ENCODE measurements at regions not wholly inside any gene's neighbourhood (a gene's known extent, or its start where the extent isn't known, plus 50 kb on each side); places are given as distances from the start of the nearest gene placed in this dataset.
"Not testable (repeated sequence)": the region's sequence is repeated elsewhere in the genome, so short reads cannot be mapped to it uniquely, and the experiment has no call there.

DNA sequence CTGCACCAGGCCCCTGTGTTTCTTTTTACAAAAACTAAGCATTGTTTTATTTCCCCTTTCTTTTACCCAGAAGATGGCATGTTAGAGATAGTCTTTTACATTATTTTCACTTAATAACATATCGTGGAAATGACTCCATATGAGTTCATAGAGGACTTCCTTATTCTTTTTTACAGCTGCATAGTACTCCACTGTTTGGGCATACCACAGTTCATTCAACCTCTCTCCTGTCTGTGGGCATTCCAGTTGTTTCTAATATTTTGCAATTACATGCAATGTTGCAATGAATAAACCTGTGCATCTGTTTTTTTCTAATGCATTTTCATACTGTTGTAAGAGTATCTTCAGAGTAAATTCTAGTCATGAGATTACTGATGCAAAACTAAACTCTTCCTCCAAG is 173.2 kb upstream of the ZNF469 start:
- DNase-seq (ENCODE audit: low spot score); ATAC-seq; intact Hi-C loops (cut with DNase I): not testable (repeated sequence)

DNA sequence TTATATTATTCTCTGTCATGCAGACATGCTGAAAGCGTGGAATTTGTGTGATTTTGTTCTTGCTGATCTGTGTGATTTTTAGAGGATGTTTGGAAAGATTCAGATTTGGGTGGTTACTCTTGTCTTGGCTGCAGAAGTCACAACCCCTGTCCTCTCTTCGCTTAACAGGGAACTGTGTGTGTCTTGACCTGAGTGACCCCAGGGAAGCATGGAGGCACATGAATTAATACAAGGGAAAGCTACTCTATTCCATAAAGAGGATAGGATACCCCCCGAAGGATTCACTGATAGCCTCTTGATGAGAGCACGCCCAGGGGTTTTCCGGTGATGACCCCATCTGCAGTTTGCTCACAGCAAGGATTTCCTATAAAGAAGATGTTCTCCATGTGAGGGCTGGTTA is 168.8 kb upstream of the ZNF469 start:
- ATAC-seq; intact Hi-C loops (cut with DNase I); DNase-seq (ENCODE audit: low spot score): not testable (repeated sequence)

GRCh38 chr16:88221001-88221761 is 161.6 kb upstream of the ZNF469 start:
- ATAC-seq = peak; percentile 45
- DNase-seq (ENCODE audit: low spot score); intact Hi-C loops (cut with DNase I): not testable (repeated sequence)

- DNase-seq (ENCODE audit: low spot score); ATAC-seq; intact Hi-C loops (cut with DNase I): not testable (repeated sequence)
Observed at GRCh38 chr16:88223696-88224095, 159.1 kb upstream of the ZNF469 start.

DNA sequence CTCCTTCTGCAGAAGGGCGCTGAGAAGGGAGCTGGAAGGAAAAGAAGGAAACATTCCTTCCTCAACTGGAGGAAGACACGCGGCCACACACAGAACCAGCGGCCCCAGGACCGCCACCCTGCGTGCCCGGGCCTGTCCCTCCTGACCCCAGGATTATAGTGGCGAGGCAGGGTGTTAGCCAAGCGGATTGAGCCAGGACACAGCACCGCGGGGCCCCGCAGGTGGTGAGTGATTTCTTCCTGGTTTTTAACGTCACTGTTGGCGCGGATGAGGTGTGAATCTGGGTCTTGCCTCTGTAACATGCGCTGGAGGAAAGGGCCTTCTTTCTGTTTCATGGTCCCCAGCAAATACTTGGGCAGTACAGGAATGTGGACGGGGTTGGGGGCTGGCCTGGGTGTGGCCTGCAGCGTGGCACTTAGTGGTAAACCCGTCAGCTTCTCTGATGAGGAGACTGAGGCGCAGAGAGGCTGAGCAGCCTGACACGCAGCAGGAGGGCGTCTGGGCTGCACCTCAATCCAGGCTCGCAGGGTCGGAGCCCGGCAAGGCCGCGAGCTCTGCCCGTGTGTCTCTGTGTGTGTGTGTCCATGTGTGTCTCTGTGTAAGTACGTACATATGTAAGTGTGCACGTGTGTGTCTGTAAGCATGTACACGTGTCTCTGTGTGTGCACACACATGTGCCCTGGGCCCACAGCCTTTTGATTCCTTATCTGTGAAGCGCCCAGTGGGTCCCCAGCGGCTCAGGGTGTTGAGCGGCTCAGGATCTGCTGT is 158.4 kb upstream of the ZNF469 start:
- DNase-seq (ENCODE audit: low spot score); intact Hi-C loops (cut with DNase I); ATAC-seq: not testable (repeated sequence)

GRCh38 chr16:88225640-88226230 is 157.0 kb upstream of the ZNF469 start:
- intact Hi-C loops (cut with DNase I); ATAC-seq: not testable (repeated sequence)

DNA sequence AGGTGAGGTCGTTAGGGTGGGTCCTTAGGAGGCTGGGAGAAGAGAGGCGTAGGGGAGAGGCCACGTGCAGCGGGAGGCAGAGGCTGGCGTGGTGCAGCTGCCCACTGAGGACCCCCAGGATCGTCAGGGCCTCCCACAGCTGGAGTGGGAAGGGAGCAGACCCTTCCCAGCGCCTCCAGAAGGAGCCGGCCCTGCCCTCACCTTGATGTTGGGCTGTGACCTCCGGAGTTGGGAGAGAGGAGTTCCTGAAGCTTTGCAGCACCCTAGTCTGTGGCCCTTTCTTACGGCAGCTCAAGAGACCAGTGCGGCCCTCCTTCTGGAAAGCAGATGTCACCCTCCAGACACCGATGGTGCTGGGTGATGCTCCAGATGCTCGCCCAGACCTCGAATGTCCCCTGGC is 156.5 kb upstream of the ZNF469 start:
- ATAC-seq; intact Hi-C loops (cut with DNase I); DNase-seq (ENCODE audit: low spot score): not testable (repeated sequence)

More at GRCh38 chr16:88225640-88226230, 157.0 kb upstream of the ZNF469 start:
- DNase-seq (ENCODE audit: low spot score) = not testable (repeated sequence)

DNA sequence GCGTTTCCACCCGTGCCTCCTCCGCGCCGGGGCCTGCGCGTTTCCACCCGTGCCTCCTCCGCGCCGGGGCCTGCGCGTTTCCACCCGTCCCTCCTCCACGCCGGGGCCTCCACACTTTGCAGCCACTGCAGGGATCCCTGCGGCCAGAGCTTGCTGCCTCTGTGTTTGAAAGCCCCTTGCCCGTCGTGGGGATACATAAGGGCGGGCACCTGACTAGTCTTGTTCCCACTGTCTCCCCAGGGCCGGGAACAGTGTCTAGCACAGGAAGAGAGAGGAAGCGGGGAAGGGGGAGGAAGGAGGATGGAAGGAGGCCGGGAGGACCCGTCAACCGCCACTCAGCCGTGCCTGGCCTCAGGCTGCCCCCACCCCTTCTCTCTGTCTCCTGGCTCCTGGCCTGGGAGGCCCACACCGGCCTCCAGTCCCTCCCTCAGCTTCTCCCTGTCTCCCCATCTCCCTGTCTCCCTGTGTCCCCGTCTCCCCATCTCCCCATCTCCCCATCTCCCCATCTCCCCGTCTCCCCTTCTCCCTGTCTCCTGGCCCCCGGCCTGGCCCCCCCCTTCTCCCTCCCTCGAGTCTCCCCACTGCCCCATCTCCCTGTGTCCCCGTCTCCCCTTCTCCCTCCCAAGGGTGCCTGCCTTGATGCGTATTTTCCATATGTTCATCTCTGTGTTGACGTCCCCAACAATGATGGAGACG is 155.6 kb upstream of the ZNF469 start:
- intact Hi-C loops (cut with DNase I) = not testable (repeated sequence)

GRCh38 chr16:88227722-88228482 is 154.9 kb upstream of the ZNF469 start:
- ATAC-seq; DNase-seq (ENCODE audit: low spot score); intact Hi-C loops (cut with DNase I): not testable (repeated sequence)

More for the DNA sequence above, 155.6 kb upstream of the ZNF469 start:
- not testable (repeated sequence) for ATAC-seq; DNase-seq (ENCODE audit: low spot score)

GRCh38 chr16:88228751-88229150 is 154.0 kb upstream of the ZNF469 start:
- DNase-seq (ENCODE audit: low spot score); intact Hi-C loops (cut with DNase I); ATAC-seq: not testable (repeated sequence)

DNA sequence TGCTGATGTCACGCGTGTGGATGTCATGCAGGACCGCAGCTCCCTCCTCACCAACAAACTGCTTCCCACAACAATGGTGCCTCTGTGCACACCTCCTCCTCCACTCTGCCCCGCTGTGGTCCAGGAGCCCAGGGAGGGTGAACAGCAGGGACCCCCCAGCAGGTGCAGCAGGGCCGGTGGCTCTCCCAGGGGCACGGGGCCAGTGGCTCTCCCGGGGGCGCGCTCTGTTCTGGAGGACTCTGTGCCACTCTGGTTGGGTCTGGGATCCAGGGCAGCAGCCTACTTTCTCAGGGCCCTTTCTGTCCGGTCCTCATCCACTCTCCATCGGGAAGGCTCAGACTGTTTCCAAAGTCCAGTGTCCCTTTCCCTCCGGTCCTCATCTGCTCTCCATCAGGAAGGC is 153.0 kb upstream of the ZNF469 start:
- intact Hi-C loops (cut with DNase I); ATAC-seq; DNase-seq (ENCODE audit: low spot score): not testable (repeated sequence)

- intact Hi-C loops (cut with DNase I); ATAC-seq; DNase-seq (ENCODE audit: low spot score): not testable (repeated sequence)
Observed at GRCh38 chr16:88230276-88230966, 152.3 kb upstream of the ZNF469 start.

DNA sequence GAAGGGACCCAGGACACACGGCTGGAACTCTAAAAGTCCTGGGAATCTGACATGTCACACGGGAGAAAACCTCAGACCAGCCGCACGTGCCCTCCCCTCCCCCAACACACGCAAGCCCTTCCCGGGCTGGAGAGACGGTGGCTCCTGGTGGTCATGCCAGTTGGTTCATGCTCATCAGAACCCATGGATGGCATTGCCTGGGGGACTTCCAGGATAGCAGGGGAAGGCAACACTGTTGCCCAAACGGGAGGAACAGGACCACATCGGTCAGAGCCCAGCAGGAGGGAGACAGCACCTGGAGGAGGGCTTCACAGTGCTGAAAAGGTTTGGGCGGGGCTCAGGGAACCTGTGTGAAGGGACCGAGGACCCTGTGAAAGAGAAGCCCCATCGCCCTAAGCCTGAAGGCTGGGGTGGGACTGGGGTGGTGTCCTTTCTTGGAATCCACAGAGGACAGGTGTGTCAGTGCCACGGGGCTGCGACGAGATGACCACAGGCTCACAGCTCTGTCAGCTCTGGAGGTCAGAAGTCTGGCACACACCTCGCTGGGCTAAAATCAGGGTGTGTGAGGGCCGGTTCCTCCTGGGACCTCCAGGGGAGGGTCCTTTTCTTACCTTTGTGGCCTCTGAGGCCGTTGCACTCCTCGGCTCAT is 151.7 kb upstream of the ZNF469 start:
- ATAC-seq; intact Hi-C loops (cut with DNase I); DNase-seq (ENCODE audit: low spot score): not testable (repeated sequence)

DNA sequence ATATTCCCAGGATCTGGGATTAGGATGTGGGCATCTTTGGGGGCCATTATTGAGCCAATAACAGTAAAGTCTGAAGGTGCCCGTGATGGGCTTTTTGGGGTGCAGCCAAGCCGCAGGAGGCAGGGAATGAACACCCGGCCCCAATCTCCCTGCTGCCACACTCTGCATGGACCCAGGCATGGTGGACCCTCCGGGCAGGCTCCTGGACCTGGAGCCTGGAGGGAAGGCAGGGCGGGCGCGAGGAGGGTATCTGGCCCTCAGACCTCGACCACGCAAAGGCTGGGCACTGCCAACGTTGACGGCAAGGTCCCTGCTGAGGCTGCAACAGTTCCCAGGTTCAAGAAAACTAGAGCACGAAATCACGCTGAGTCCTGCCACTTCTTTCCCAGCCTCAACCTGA is 150.9 kb upstream of the ZNF469 start:
- ATAC-seq; intact Hi-C loops (cut with DNase I); DNase-seq (ENCODE audit: low spot score): not testable (repeated sequence)

DNA sequence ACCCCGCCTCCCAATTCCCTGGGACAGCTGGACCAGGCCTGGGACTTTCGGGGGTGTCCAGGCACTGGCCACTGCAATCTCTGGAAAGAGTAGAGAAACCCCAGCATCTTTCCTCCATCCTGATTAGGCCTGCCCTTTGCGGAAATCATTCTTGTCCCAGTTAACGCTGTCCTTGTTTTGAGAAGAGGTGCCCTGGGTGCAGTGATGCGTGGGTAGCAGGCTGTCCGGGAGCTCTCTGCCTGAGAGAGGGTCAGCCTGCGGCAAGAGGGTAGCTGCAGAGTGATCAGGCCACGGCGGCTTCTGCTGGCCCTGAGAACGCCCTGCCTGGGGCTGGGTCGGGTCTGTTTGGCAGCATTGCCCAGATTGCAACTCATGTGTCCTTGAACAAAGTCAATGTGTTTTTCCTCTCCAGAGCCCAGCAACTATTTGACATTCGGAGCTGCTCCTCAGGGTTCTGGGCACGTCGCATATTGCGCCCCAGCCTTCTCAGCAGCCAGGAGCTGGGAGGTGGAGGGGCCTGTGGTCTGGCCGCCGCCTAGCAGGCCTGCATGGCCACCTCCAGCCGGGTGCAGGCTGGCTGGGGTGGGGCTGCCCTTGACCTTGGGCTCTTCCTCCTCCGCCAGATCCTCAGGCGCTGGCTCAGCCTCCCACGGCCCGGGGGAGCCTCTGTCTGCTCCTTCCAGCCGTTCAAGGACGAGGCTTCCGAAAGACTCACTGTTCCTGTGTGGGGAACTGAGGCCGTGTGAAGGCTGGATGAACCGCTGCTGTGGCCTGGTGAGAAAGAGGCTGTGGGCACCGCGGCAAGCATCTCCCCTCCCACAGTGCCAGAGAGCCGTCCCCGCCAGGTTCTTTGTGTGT is 150.1 kb upstream of the ZNF469 start:
- intact Hi-C loops (cut with DNase I); DNase-seq (ENCODE audit: low spot score): not testable (repeated sequence)
- peak; percentile 4 for ATAC-seq

All from sciatic nerve (tissue), 2 donors.